ENCODE measurements at regions not wholly inside any gene's neighbourhood (a gene's known extent, or its start where the extent isn't known, plus 50 kb on each side); places are given as distances from the start of the nearest gene placed in this dataset.

- Histone ChIP-seq H3K9me3 (ENCODE audit: control extremely low read depth in 1 of 3, control insufficient read depth in 2 of 3, insufficient read depth in 1 of 3, low read length in 2 of 3) (no peaks in the 10 kb centered on the region), H3K36me3 (replicated peaks in 1 of 2; ENCODE audit: control extremely low read depth in 1 of 2, control insufficient read depth in 1 of 2, extremely low read depth in 1 of 2, insufficient read depth in 2 of 2, low read length in 1 of 2) (no peaks in the 10 kb centered on the region), H3K79me2 (ENCODE audit: control insufficient read depth, insufficient read depth, low read length) (no peaks in the 10 kb centered on the region), H2AFZ (ENCODE audit: insufficient read depth, low read depth, low read length, poor library complexity, severe bottlenecking) (no peak overlapping the region), H3K4me2 (replicated peaks; ENCODE audit: low read depth, low read length, poor library complexity, severe bottlenecking) (no peak overlapping the region), H3K27me3 (replicated peaks in 1 of 4; ENCODE audit: control extremely low read depth in 1 of 4, control insufficient read depth in 3 of 4, insufficient read depth in 4 of 4, low read length in 3 of 4) (no peaks in the 10 kb centered on the region), H4K20me1 (ENCODE audit: control insufficient read depth, insufficient read depth, low read length, poor library complexity, severe bottlenecking) (no peaks in the 10 kb centered on the region), H3K4me3 (ENCODE audit: control extremely low read depth in 1 of 5, extremely low read depth in 1 of 5, insufficient read depth in 1 of 5, low read depth in 2 of 5, low read length in 4 of 5) (no peak overlapping the region), H3K9ac (ENCODE audit: low read length) (no peak overlapping the region), H3K4me1 (ENCODE audit: control insufficient read depth in 2 of 2, insufficient read depth in 2 of 2, low read length in 2 of 2) (no peaks in the 10 kb centered on the region), H3K27ac (ENCODE audit: low read length in 2 of 2) (no peak overlapping the region)
- DNase-seq (no peak), ATAC-seq (ENCODE audit: low read depth) (no peak)
- H3K4me3 Mint-ChIP-seq, result no peak overlapping the region
- intact Hi-C loops (cut with micrococcal nuclease), result no loop called here
- peaks cover 2% of the 10 kb centered on the region for H3K27me3 Mint-ChIP-seq
- 80% methylated on average over 1 of the region's 2 CpGs for WGBS (ENCODE audit: insufficient coverage)
- TF ChIP-seq EZH2 (IDR thresholded peaks at IDR 0.05; ENCODE audit: borderline replicate concordance, insufficient read depth, low read depth, low read length, poor library complexity, severe bottlenecking) (no peak), CTCF (IDR thresholded peaks at IDR 0.05) (no peak)
- H3K27ac Mint-ChIP-seq, result no peak overlapping the region
- ChIA-PET CTCF (no interaction called here), POLR2A (no interaction called here)
- H3K4me1 Mint-ChIP-seq, result no peaks in the 10 kb centered on the region
- no peaks in the 10 kb centered on the region for H3K9me3 Mint-ChIP-seq (ENCODE audit: insufficient read depth)
Observed at GRCh38 chr5:171700318-171700912, 85.2 kb upstream of the SMIM23 start.

GRCh38 chr5:171701100-171701541, 84.5 kb upstream of the SMIM23 start:
- no peak overlapping the region for H2AFZ ChIP-seq (ENCODE audit: insufficient read depth, low read depth, low read length, poor library complexity, severe bottlenecking)
- no peaks in the 10 kb centered on the region for H3K79me2 ChIP-seq (ENCODE audit: control insufficient read depth, insufficient read depth, low read length)
- H3K27me3 Mint-ChIP-seq, result peaks cover 5% of the 10 kb centered on the region
- H4K20me1 ChIP-seq (ENCODE audit: control insufficient read depth, insufficient read depth, low read length, poor library complexity, severe bottlenecking), result no peaks in the 10 kb centered on the region
- H3K9me3 Mint-ChIP-seq (ENCODE audit: insufficient read depth), result no peaks in the 10 kb centered on the region
- no peak overlapping the region for H3K9ac ChIP-seq (ENCODE audit: low read length)
- H3K27ac ChIP-seq (ENCODE audit: low read length in 2 of 2), result no peak overlapping the region
- H3K4me3 Mint-ChIP-seq, result no peak overlapping the region
- H3K9me3 ChIP-seq (ENCODE audit: control extremely low read depth in 1 of 3, control insufficient read depth in 2 of 3, insufficient read depth in 1 of 3, low read length in 2 of 3), result no peaks in the 10 kb centered on the region
- no peak for ATAC-seq (ENCODE audit: low read depth)
- H3K36me3 ChIP-seq (replicated peaks in 1 of 2; ENCODE audit: control extremely low read depth in 1 of 2, control insufficient read depth in 1 of 2, extremely low read depth in 1 of 2, insufficient read depth in 2 of 2, low read length in 1 of 2), result no peaks in the 10 kb centered on the region
- no peaks in the 10 kb centered on the region for H3K4me1 ChIP-seq (ENCODE audit: control insufficient read depth in 2 of 2, insufficient read depth in 2 of 2, low read length in 2 of 2)
- H3K4me3 ChIP-seq (ENCODE audit: control extremely low read depth in 1 of 5, extremely low read depth in 1 of 5, insufficient read depth in 1 of 5, low read depth in 2 of 5, low read length in 4 of 5), result no peak overlapping the region
- no peaks in the 10 kb centered on the region for H3K4me1 Mint-ChIP-seq
- intact Hi-C loops (cut with micrococcal nuclease), result no loop called here
- ChIA-PET CTCF (no interaction called here), POLR2A (no interaction called here)
- 98% methylated on average over 10 of the region's 10 CpGs for WGBS (ENCODE audit: insufficient coverage)
- H3K27me3 ChIP-seq (replicated peaks in 1 of 4; ENCODE audit: control extremely low read depth in 1 of 4, control insufficient read depth in 3 of 4, insufficient read depth in 4 of 4, low read length in 3 of 4), result no peaks in the 10 kb centered on the region
- TF ChIP-seq CTCF (IDR thresholded peaks at IDR 0.05) (no peak), EZH2 (IDR thresholded peaks at IDR 0.05; ENCODE audit: borderline replicate concordance, insufficient read depth, low read depth, low read length, poor library complexity, severe bottlenecking) (no peak)
- no peak overlapping the region for H3K27ac Mint-ChIP-seq
- H3K4me2 ChIP-seq (replicated peaks; ENCODE audit: low read depth, low read length, poor library complexity, severe bottlenecking), result no peak overlapping the region
- no peak for DNase-seq
